ENCODE measurements at regions not wholly inside any gene's neighbourhood (a gene's known extent, or its start where the extent isn't known, plus 50 kb on each side); places are given as distances from the start of the nearest gene placed in this dataset.

DNA sequence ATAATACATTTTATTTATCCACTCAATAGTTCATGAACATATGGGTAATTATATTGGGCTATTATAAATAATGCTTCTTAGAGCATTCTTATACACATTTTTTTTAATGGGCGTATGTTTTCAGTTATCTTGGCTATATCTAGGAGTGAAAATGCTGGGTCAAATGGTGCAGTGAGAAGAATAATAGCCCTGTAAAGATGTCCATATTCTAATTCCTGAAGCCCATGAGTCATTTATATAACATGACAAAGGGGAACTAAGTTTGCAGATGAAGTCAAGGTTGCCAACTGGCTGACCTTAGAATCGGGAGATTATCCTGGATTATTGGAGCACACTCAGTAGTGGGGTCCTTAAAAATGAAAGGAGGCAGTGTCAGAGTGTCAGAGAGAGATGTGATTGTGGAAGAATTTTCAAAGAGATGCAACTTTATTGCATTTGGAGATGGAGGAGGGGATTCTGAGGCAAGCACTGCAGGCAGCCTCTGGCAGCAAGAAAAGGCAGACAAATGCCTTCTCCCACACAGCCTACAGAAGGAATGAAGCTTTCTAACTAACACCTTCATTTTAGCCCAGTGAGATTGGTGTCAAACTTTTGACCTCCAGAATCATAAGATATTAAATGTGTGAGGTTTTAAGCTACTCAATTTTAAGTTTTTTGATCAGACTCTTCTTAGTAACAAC, 106.1 kb upstream of the HS3ST1 start:
- Histone ChIP-seq H3K4me1 (no peaks in the 10 kb centered on the region), H3K27me3 (no peaks in the 10 kb centered on the region), H3K4me3 (no peak overlapping the region), H3K36me3 (no peaks in the 10 kb centered on the region), H3K9me3 (no peaks in the 10 kb centered on the region), H3K27ac (no peak overlapping the region)
- TF ChIP-seq, protein P1, sequence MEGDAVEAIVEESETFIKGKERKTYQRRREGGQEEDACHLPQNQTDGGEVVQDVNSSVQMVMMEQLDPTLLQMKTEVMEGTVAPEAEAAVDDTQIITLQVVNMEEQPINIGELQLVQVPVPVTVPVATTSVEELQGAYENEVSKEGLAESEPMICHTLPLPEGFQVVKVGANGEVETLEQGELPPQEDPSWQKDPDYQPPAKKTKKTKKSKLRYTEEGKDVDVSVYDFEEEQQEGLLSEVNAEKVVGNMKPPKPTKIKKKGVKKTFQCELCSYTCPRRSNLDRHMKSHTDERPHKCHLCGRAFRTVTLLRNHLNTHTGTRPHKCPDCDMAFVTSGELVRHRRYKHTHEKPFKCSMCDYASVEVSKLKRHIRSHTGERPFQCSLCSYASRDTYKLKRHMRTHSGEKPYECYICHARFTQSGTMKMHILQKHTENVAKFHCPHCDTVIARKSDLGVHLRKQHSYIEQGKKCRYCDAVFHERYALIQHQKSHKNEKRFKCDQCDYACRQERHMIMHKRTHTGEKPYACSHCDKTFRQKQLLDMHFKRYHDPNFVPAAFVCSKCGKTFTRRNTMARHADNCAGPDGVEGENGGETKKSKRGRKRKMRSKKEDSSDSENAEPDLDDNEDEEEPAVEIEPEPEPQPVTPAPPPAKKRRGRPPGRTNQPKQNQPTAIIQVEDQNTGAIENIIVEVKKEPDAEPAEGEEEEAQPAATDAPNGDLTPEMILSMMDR (IDR thresholded peaks at IDR 0.05) = no peak
- TF ChIP-seq POLR2A (IDR thresholded peaks at IDR 0.05) = no peak
- WGBS (ENCODE audit: insufficient coverage, low coverage, low lambda C conversion rate, missing lambda C conversion rate) = 11% methylated on average over 2 of the region's 2 CpGs
- no peak for ATAC-seq
- DNase-seq = no peak
- intact Hi-C loops (cut with DNase I) = no loop called here

- ATAC-seq (no peak), DNase-seq (no peak)
- H3K27ac ChIP-seq = no peak overlapping the region
- TF ChIP-seq, protein P1 (IDR thresholded peaks at IDR 0.05) = no peak
- TF ChIP-seq POLR2A (IDR thresholded peaks at IDR 0.05) = no peak
- H3K4me3 ChIP-seq = no peak overlapping the region
- H3K27me3 ChIP-seq = no peaks in the 10 kb centered on the region
- intact Hi-C loops (cut with DNase I) = no loop called here
- H3K9me3 ChIP-seq = no peaks in the 10 kb centered on the region
- H3K36me3 ChIP-seq = no peaks in the 10 kb centered on the region
- no peaks in the 10 kb centered on the region for H3K4me1 ChIP-seq
- 57% methylated on average over 2 of the region's 2 CpGs for WGBS (ENCODE audit: insufficient coverage, low coverage, low lambda C conversion rate, missing lambda C conversion rate)
Observed at GRCh38 chr4:11532138-11532537, 103.4 kb upstream of the HS3ST1 start.

DNA sequence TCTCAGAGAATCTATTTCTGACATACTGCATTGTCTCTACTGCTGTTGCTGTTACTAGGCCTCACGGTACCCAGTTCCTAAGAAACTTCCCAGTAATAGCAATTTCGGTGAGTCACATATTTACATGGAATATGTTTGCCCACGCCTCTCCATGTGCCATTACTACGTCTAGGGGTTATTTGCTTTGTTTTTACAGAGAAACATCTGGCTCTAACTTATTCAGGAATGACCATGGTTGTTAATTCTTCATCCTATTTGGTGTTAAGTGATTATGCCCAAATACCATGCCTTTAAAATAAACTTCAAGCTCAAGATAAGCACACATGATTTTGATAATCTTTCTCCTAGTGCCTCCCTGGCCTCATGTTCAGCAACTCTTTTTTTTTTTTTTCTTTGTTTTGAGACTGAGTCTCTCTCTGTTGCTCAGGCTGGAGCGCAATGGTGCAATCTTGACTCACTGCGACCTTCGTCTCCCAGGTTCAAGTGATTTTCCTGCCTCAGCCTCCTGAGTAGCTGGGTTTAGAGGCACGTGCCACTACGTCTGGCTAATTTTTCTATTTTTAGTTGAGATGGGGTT, 101.0 kb upstream of the HS3ST1 start:
- Histone ChIP-seq H3K27ac (no peak overlapping the region), H3K4me1 (no peaks in the 10 kb centered on the region), H3K4me3 (no peak overlapping the region), H3K36me3 (no peaks in the 10 kb centered on the region), H3K9me3 (no peaks in the 10 kb centered on the region), H3K27me3 (no peaks in the 10 kb centered on the region)
- DNase-seq = no peak
- intact Hi-C loops (cut with DNase I) = no loop called here
- TF ChIP-seq, protein P1 (IDR thresholded peaks at IDR 0.05) = no peak
- TF ChIP-seq POLR2A (IDR thresholded peaks at IDR 0.05) = no peak
- ATAC-seq = no peak
- WGBS (ENCODE audit: insufficient coverage, low coverage, low lambda C conversion rate, missing lambda C conversion rate) = 58% methylated on average over 9 of the region's 9 CpGs

GRCh38 chr4:11525085-11525484, 96.4 kb upstream of the HS3ST1 start:
- Histone ChIP-seq H3K4me3 (no peak overlapping the region), H3K36me3 (no peaks in the 10 kb centered on the region), H3K27me3 (no peaks in the 10 kb centered on the region), H3K27ac (no peak overlapping the region), H3K9me3 (no peaks in the 10 kb centered on the region), H3K4me1 (no peaks in the 10 kb centered on the region)
- no peak for ATAC-seq
- intact Hi-C loops (cut with DNase I) = no loop called here
- no peak for DNase-seq
- 60% methylated on average over 1 of the region's 1 CpG for WGBS (ENCODE audit: insufficient coverage, low coverage, low lambda C conversion rate, missing lambda C conversion rate)
- no peak for TF ChIP-seq POLR2A (IDR thresholded peaks at IDR 0.05)
- TF ChIP-seq, protein P1 (IDR thresholded peaks at IDR 0.05) = no peak

Measured in right lobe of liver (tissue), 6 donors.